Large intestine (tissue), 3 donors: ENCODE measurements at regions not wholly inside any gene's neighbourhood (a gene's known extent, or its start where the extent isn't known, plus 50 kb on each side); places are given as distances from the start of the nearest gene placed in this dataset.

Source experiments
- DNase-seq, 2 donors: peaks; one replicate each; pipeline versions ENCODE4 v3.0.0 to v3.0.0-alpha.2; 2013
- H3K27ac ChIP-seq: one replicate; pipeline ENCODE4 v1.5.1; 2013; ENCODE audit warnings: low read length
- H3K27me3 ChIP-seq: 2 replicates; pipeline ENCODE4 v1.6.1; 2013; ENCODE audit warnings: low read length; ENCODE audit not compliant: control insufficient read depth, insufficient read depth
- H3K36me3 ChIP-seq: 2 replicates; pipeline ENCODE4 v1.6.1; 2013; ENCODE audit warnings: low read length; ENCODE audit not compliant: control insufficient read depth, insufficient read depth
- H3K4me1 ChIP-seq: one replicate; pipeline ENCODE4 v1.6.1; 2013; ENCODE audit warnings: low read length; ENCODE audit not compliant: control insufficient read depth, insufficient read depth
- H3K4me3 ChIP-seq: one replicate; pipeline ENCODE4 v1.5.1; 2013; ENCODE audit warnings: low read length
- H3K9me3 ChIP-seq: one replicate; pipeline ENCODE4 v1.6.1; 2013; ENCODE audit warnings: mild to moderate bottlenecking, low read depth, low read length, moderate library complexity; ENCODE audit not compliant: control insufficient read depth
- WGBS: methylation state at CpG from one replicate; pipeline ENCODE4 v1.1.5; 2013; ENCODE audit warnings: low lambda C conversion rate; ENCODE audit not compliant: insufficient coverage; 5-methylcytosine and 5-hydroxymethylcytosine counted together

DNA sequence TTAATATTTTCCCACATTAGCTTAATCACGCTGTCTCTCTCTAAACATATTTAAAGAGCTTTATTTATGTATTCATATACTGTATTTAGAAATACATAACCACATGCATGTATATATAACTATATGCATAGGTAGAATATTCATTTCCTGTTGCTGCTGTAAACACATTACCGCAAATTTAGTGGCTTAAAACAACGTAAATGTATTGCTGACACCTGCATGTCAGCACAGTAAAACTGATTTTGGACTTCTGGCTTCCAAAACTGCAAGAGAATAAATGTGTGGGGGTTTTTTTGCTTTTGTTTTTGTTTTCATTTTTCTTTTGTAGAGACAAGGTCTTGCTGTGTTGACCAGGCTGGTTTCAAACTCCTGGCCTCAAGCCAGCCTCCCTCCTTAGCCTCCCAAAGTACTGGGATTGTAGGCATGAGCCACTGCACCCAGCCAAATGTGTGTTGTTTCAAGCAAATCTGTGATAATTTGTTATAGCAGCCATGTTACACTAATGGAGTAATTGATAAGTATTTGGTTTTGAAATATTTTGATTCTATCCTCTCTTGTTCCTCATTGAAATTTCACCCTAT is 61.9 kb upstream of the CMKLR1 start:
- no peak for DNase-seq
- WGBS, result no CpG with 5 or more reads among the region's 3 CpGs
- Histone ChIP-seq H3K27me3 (no peaks in the 10 kb centered on the region), H3K27ac (no peak overlapping the region), H3K4me1 (no peaks in the 10 kb centered on the region), H3K4me3 (no peak overlapping the region), H3K9me3 (no peaks in the 10 kb centered on the region), H3K36me3 (no peaks in the 10 kb centered on the region)

DNA sequence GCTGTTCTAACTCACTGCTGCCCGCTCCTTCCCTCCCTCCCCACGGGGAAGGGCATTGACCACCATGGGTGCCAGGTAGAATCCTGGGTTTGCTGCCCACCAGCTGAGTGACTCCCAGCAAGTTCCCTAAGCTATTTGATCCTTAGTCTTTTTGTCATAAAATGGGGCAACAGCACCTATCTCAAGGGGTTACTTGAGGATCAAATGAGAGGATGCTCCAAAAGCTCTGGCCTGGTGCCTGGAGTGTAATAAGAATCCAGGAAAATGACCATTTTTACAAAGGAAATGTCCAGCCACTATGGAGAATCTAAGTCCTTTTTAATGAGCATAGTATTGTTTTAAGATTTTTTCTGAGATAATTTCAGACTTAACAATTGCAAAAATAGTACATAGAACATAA is 61.4 kb upstream of the CMKLR1 start:
- H3K9me3 ChIP-seq, result no peaks in the 10 kb centered on the region
- H3K27ac ChIP-seq, result no peak overlapping the region
- H3K4me1 ChIP-seq, result no peaks in the 10 kb centered on the region
- no CpG with 5 or more reads among the region's 2 CpGs for WGBS
- no peak for DNase-seq
- H3K27me3 ChIP-seq, result no peaks in the 10 kb centered on the region
- H3K4me3 ChIP-seq, result no peak overlapping the region
- H3K36me3 ChIP-seq, result no peaks in the 10 kb centered on the region

DNA sequence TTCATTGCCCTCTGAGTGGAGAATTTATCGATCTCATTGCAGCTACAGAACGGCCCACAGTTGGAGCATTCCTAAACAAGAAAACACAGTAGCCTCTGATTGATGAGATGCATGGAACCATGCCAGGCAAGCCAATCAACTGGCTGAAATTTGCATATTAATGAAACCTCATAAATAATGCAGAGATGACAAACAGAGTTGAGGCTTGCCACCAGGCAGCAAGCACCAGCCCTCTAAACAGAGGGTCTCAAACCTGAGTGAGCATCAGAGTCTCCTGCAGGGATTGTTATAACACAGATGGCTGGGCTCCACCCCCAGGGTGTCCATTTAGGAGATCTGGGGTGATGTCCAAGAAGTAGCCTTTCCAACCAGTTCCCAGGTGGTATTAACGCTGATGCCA is 60.9 kb upstream of the CMKLR1 start:
- no peaks in the 10 kb centered on the region for H3K27me3 ChIP-seq
- no peaks in the 10 kb centered on the region for H3K9me3 ChIP-seq
- DNase-seq, result no peak
- no CpG with 5 or more reads among the region's 3 CpGs for WGBS
- H3K4me3 ChIP-seq, result no peak overlapping the region
- no peaks in the 10 kb centered on the region for H3K4me1 ChIP-seq
- no peaks in the 10 kb centered on the region for H3K36me3 ChIP-seq
- no peak overlapping the region for H3K27ac ChIP-seq

DNA sequence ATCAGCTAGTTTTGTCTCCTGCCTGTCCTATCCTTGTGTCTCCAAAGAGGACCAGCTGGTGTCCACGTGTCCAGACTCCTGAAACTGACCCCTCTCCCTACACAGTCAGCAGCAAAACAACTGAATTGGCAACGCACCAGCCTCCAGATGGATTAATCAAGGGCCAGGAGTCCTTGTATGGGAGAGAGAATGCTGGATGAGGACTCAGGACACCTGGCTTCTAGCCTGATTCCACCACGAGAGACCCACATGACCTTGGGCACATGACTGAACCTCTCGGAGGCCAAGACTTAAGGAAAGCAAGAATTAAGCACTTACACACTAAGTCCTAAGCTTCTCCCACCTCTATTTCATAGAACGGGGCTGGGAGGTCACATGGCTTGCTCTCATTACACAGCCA is 60.4 kb upstream of the CMKLR1 start:
- WGBS, result no CpG with 5 or more reads among the region's 5 CpGs
- Histone ChIP-seq H3K36me3 (no peaks in the 10 kb centered on the region), H3K9me3 (no peaks in the 10 kb centered on the region), H3K4me3 (no peak overlapping the region), H3K27me3 (no peaks in the 10 kb centered on the region), H3K4me1 (no peaks in the 10 kb centered on the region), H3K27ac (no peak overlapping the region)
- DNase-seq, result no peak

DNA sequence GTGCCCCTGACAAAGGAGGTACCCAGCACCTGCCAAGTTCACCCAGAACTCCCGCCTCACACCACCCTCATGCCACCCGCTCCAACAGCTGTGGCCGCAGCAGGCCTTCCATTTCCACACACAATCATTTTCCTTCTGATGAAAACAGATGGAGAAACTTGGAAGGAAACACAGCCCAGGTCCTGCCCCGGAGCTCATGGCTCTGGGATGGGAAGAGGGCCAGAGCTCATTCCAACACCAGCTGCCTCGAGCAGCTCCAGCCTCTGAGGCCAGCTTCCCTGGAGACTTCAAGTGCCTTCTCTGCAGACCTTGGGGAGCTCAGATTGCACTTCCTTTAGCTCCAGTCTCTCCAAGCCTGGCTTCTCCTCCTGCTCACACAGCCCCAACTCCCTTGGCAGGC is 55.1 kb upstream of the CMKLR1 start:
- DNase-seq, result peak; percentile 7 to 25
- no peaks in the 10 kb centered on the region for H3K9me3 ChIP-seq
- no peak overlapping the region for H3K4me3 ChIP-seq
- no CpG with 5 or more reads among the region's 5 CpGs for WGBS
- H3K27me3 ChIP-seq, result no peaks in the 10 kb centered on the region
- H3K36me3 ChIP-seq, result no peaks in the 10 kb centered on the region
- H3K27ac ChIP-seq, result no peak overlapping the region
- H3K4me1 ChIP-seq, result no peaks in the 10 kb centered on the region

DNA sequence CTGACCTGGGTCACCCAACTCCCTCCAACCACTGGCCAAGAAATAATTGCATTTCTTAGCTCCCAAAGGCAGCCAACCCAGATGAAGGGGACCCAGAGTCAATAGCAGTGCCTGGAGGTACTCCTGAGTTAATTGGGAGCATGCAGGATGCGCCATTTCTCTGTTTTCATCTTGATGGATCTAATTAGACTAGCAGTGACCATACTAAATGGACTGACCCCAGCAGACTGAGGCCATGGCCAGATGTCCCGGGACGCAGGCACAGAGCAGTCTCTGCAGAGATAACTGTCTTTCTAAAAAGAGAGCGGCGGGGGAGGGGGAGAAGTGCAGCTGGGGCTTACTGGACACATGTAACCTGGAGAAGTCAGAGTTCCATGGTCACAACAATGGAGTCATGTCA is 53.2 kb upstream of the CMKLR1 start:
- Histone ChIP-seq H3K27me3 (no peaks in the 10 kb centered on the region), H3K27ac (no peak overlapping the region), H3K36me3 (no peaks in the 10 kb centered on the region), H3K4me1 (no peaks in the 10 kb centered on the region), H3K9me3 (no peaks in the 10 kb centered on the region), H3K4me3 (no peak overlapping the region)
- no peak for DNase-seq
- WGBS, result no CpG with 5 or more reads among the region's 5 CpGs

DNA sequence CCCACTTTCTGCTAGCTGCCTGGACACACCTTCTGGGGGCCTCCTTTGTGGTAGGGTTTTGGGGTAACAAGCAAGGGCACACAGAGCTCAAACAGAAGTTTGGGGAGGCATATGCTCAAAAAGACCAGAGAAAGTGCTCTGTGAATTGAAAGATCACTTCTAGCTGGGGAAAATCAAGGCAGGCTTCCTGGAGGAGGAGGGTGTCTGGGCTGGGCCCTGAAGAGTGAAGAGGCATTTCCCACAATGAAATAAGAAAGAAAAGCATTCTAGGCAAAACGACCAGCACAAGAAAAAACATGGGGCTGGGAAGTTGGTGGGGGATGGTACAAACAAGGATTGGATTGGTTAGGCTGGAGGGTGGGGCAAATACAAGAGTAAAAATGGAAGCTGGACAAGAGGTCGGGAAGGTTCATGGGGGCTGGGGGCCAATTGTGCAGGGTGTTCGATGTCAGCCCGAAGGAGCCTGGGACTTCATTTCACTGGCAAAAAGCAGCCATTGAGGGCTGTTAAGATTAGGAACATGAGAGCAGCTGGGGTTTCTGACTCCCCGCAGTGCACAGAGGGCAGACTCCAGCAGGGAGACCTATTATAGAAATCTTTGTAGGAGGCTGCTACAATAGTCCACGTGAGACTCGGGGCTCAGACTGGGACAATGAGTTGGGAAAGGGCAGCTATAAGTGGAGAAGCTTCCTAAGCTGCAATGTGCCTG is 51.5 kb upstream of the CMKLR1 start:
- Histone ChIP-seq H3K27me3 (no peaks in the 10 kb centered on the region), H3K27ac (no peak overlapping the region), H3K9me3 (no peaks in the 10 kb centered on the region), H3K36me3 (no peaks in the 10 kb centered on the region), H3K4me1 (no peaks in the 10 kb centered on the region), H3K4me3 (no peak overlapping the region)
- WGBS, result no CpG with 5 or more reads among the region's 7 CpGs
- DNase-seq, result no peak

DNA sequence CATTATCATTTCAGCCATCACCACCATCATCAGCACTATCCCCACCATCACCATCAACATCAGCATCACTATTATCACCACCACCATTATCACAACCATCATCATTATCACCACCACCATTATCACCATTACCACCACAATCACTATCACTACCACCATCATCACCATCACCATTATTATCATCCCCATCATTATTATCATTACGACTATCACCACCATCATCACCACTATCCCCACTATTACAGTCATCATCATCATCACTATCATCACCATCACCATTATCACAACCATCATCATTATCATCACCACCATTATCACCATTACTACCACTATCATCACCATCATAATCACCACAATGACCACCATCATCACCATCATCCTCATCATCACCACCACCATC is 50.4 kb upstream of the CMKLR1 start:
- no peak overlapping the region for H3K4me3 ChIP-seq
- WGBS, result 100% methylated on average over 1 of the region's 1 CpG

More for the DNA sequence above, 50.4 kb upstream of the CMKLR1 start:
- no peak for DNase-seq
- Histone ChIP-seq H3K27ac (no peak overlapping the region), H3K27me3 (no peaks in the 10 kb centered on the region), H3K9me3 (no peaks in the 10 kb centered on the region), H3K36me3 (no peaks in the 10 kb centered on the region), H3K4me1 (no peaks in the 10 kb centered on the region)
